GM20000 (cell line): ENCODE measurements at regions not wholly inside any gene's neighbourhood (a gene's known extent, or its start where the extent isn't known, plus 50 kb on each side); places are given as distances from the start of the nearest gene placed in this dataset.
"Not testable (repeated sequence)": the region's sequence is repeated elsewhere in the genome, so short reads cannot be mapped to it uniquely, and the experiment has no call there.

Experiments
- DNase-seq: peaks from one replicate; pipeline ENCODE4 v3.0.0; 2012; ENCODE audit warnings: low spot score
- CTCF ChIP-seq: IDR thresholded peaks from 2 replicates; pipeline ENCODE4 v1.5.1; 2012; ENCODE audit warnings: mild to moderate bottlenecking, control low read depth; ENCODE audit errors: extremely low read depth, missing control alignments

- no peak for DNase-seq
Measured at GRCh38 chr18:30687501-30687900, 355.0 kb downstream of the DSC3 start.

GRCh38 chr18:30684825-30685481 lies 357.6 kb downstream of the DSC3 start:
- TF ChIP-seq CTCF, result no peak
- no peak for DNase-seq

More at GRCh38 chr18:30687501-30687900, 355.0 kb downstream of the DSC3 start:
- no peak for TF ChIP-seq CTCF

GRCh38 chr18:30683836-30684235 lies 358.7 kb downstream of the DSC3 start:
- DNase-seq, result no peak
- TF ChIP-seq CTCF, result no peak

- no peak for TF ChIP-seq CTCF
- no peak for DNase-seq
Measured at GRCh38 chr18:30682672-30683071, 359.9 kb downstream of the DSC3 start.

GRCh38 chr18:30679285-30679930 lies 363.1 kb downstream of the DSC3 start:
- no peak for TF ChIP-seq CTCF
- no peak for DNase-seq

- DNase-seq, result not testable (repeated sequence)
Measured at GRCh38 chr18:30677813-30678212, 364.7 kb downstream of the DSC3 start.

- DNase-seq, result no peak
- TF ChIP-seq CTCF, result no peak
Measured at GRCh38 chr18:30676053-30676480, 366.5 kb downstream of the DSC3 start.

GRCh38 chr18:30675493-30675892 lies 367.0 kb downstream of the DSC3 start:
- TF ChIP-seq CTCF, result no peak
- no peak for DNase-seq
